CD1c-positive myeloid dendritic cell (primary cell): ENCODE measurements at regions not wholly inside any gene's neighbourhood (a gene's known extent, or its start where the extent isn't known, plus 50 kb on each side); places are given as distances from the start of the nearest gene placed in this dataset.

Source experiments
- DNase-seq: peaks from one replicate; pipeline ENCODE4 v3.0.0-alpha.2; 2016; ENCODE audit errors: extremely low spot score

DNA sequence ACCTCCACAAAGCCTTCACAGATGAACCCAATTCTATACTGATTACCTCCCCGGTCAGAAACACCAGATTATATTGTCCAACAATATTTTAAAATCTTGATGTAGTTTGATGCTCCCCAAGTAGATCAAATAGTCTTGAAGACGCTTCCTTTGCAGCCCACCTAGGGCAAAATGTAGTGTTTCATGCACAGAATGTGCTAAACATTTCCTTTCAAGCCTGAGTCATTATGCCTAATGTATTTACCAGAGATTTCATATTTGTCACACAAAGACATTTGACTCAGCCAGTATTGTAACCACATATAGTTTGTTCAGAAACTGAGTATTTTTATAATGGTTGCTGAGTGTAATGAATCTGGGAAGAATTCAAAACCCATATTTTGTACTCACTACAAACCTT lies 1396.8 kb downstream of the LRRC4C start:
- no peak for DNase-seq

DNA sequence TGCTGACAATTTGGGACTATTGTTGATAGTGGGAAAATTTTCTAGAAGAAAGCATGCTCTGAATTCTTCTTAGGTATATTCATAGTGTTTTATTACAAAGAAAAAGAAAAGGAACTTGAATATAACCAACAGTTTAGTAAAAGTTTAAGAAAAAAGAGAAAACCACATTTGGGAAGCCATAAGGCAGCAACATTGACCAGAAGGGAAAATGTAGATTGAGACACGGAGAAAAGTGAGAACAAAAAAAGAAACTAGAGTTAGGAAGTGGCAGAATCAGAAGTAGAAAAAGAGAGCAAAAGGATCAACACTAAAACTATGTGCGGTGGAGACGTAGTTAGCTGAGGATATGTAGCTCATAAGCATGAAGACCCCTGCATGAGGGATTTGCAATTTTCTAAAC lies 1398.2 kb downstream of the LRRC4C start:
- DNase-seq, result no peak

DNA sequence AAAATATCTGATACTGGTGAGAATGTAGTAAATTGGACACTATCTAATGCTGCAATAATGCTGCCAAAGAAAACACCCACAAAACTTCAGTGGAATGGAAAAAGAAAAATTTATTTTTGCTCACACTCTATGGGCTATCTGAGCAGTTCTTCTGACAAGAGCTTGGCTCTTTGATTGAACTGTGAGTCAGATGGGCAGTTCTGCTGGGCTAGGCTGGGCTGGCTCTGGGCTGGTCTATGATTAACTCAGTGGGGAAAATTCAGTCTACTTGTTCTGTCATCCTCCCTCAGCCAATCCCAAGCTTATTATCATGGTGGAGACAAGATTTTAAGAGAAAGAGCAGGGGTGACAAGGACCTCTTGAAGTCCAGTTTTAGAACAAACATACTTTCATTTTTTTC lies 1404.8 kb downstream of the LRRC4C start:
- DNase-seq, result no peak

DNA sequence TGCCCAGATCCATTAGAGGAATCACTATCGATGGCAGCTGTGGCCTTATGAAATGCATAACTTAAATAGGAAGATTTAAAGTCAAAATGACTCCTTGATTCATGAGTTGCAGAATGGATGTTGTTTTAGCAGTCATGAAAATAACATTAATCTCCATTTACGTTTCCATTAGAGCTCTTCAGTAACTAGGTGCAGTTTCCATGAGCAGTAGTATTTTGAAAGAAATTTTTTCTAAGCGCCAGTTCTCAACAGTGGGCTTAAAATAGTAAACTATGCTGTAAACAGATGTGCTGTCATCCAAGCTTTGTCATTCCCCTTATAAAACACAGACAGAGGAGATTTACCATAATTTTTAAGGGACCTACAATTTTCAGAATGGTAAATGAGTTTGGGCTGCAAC lies 1414.1 kb downstream of the LRRC4C start:
- DNase-seq, result no peak

DNA sequence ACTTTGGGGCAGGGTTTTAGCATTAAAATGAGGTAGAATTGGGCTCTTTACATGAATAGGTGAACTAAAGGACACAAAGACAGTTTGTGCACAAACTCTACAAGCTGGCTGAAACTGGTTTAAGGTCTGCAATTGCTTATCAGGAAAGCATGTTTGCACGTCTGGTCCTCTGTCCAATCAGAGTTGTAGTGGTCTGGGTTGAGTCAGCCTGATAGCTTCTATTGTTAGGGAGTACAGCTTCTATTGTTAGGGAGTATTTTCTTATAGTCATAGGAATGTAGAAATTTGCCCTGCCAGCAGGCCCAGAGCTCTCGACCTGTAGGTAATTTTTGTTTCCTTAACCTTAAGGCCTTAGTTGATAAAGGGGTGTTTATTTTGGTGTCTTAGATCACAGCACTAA lies 1422.4 kb downstream of the LRRC4C start:
- DNase-seq, result no peak

DNA sequence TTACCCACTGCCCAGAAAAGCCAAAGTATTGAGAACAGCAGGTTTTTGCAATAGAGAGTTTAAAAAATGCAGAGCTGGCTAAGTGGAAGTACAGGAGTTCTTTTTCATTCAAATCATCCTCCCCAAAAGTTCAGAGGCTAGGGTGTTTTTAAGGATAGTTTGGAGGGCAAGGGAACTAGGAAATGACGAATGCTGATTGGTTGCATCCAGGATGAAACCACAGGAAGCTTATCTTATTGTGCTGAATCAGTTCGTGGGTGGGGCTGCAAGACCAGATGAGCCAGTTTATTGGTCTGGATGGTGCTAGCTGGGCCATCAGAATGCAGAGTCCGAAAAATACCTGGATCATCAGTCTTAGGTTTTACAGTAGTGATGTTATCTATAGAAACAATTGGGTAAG lies 1427.1 kb downstream of the LRRC4C start:
- DNase-seq, result no peak

DNA sequence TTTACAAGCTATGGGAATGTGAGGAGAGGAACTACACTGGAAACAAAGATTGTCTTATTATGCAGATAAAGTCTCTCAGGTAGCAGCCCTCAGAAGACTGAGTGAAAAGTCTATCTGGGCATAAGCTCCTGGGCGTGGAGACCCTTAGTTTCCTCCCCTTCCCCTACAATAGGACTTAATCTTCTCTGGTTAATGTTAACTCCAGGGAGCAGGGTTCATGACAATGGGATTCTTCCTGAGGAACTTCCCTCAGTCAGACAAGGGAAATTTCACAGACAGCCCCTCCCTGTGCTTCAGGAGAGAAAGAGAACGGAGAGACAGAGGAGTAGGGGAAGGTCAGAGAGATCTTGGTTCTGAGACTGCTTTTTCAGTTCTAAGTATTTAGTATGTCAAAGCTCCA lies 1428.6 kb downstream of the LRRC4C start:
- no peak for DNase-seq

DNA sequence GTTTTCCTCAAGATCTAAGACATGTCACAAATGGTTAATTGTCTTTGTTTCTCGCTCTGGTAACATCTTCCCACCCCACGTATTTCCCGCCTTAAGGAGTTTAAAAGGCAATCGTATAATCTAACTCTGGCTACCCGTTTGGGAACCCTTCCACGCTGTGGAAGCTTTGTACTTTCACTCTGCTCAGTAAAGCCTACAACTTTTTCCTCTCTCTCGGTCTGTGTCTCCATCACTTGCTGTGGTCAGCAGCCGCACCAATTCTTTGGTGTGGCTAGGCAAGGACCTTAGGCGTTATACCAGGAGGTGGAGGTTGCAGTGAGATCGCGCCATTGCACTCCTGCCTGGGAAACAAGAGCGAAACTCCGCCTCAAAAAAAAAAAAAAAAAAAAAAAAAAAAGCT lies 1430.1 kb downstream of the LRRC4C start:
- no peak for DNase-seq

DNA sequence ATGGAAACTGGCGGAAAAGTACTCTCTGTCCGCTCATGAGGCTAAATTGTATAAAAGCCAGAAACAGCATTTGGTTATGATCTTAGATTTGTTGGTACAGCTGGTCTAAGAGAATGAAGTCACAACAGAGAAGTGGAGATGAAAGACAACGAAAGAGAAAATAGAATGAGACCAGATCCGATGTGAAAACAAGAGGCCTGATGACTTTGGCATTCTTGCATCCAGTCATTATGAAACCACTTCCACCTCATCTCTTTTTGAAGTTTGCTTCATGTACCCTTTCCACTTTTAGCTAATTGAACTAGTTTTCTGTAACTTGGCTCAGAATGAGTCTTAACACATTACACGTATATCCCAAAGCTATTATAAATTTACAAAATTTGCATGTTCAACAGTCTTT lies 1431.7 kb downstream of the LRRC4C start:
- DNase-seq, result no peak

DNA sequence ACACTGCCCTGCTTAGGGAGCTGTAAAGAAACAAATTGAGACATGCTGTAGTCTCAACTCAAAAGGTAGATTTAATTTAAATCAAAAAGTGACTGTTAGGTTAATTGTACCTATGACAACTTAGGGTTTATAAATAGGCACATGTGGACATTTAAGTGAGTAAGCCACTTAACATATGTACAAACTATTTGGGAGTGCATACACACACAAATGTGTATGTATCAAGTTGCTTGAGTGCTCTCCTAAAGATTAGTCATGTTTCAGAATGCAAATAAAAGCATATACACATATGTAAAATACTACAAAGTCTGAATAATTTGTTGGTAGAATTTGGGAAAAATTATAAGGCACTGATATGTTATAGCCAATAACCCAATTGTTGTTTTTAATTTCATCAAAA lies 1435.7 kb downstream of the LRRC4C start:
- no peak for DNase-seq

DNA sequence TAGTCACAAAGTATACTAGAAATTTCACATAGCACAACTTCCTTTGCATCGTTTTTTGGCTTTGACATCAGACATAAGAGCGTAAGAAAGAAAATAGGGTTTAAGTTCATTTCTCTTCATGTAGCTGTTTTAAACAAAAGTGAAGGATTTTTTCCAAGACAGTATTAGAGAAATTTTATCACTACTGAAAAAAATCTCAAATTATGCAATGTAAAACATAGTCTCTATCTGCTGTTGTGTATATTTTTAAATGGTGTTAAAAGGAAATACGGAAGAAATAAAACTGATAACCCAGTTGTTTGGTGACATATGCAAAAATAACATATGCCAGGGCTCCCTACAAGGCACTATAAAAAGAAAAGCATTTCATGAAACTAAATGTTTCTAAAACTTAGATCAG lies 1449.4 kb downstream of the LRRC4C start:
- no peak for DNase-seq

DNA sequence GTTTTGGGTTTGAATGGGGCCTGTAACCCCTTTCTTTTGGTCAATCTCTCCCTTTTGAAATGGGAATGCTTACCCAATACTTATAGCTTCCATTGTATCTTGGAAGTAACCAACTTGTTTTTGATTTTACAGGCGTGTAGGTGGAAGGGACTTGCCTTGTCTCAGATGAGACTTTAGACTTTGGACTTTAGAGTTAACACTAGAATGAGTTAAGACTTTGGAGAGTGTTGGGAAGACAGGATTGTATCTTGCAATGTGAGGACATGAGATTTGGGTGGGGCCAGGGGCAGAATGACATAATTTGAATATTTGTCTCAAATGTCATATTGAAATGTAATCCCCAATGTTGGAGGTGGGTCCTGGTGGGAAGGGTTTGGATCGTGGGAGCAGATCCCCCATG lies 1466.9 kb downstream of the LRRC4C start:
- DNase-seq, result no peak

DNA sequence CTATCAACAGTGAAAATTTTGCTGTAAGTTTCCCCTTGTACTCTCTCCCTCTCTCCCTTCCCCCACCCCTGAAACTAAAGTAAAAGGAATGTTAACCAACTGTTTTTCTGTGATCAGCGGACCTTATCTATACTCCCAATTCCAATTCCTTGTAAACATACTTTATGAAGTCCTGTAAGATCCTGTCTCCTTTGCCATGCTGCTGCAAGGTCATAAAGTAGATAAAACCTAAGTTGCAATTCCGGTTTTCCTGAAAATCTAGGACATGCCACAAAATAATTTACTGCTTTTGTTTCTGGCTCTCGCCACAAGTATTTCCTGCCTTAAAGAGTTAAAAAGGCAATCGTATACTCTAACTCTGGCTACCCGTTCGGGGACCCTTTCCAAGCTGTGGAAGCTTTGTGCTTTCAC lies 1469.0 kb downstream of the LRRC4C start:
- no peak for DNase-seq

DNA sequence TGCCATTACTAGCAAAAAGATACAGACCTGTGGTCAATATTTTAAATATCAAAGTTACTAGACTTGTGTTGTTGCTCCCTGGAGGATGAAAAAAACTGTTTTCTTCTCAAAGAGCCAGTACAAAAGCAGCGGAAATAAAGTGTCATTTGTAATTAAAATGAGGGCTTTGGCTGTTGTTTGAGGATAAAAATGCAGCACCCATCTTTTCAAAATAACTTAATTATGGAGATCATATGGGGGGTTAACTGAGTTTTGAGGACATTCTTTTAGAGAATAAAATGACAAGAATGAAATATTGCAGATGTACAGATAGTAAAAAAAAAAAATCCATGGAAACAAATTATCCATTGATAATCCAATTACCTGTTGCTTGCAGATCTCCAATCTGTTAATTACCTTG lies 1484.4 kb downstream of the LRRC4C start:
- no peak for DNase-seq

DNA sequence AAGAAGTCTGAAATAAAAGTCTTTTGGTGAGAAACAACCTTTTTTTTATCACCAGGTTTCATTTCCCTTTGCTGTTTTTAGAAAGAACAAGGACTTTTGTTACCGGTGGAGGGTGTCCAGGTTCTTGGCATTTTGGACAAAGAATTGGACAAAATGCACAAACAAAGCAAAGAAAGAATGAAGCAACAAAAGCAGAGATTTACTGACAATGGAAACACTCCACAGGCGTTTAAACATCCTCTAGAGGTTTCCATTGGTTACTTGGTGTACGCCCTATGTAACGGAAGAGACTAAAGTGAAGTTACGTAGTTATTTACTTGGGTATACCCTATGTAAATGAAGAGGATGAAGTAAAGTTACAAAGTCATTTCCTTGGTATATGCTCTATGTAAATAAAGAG lies 1487.0 kb downstream of the LRRC4C start:
- DNase-seq, result no peak

DNA sequence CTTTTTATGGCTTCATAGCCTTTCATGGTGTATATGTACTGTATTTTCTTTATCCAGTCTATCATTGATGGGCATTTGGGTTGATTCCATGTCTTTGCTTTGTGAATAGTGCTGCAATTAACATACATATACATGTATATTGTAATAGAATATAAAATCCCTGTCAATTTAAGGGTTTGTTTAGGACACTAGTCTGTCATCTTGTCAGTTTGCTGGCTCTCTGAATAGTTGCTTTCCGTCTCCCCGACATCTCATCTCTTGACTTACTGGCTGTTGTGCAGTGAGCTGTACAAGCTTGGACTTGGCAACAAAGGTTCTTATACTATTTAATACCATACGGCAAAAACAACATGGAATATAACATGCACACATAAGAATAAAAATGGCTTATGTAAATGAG lies 1487.5 kb downstream of the LRRC4C start:
- no peak for DNase-seq

DNA sequence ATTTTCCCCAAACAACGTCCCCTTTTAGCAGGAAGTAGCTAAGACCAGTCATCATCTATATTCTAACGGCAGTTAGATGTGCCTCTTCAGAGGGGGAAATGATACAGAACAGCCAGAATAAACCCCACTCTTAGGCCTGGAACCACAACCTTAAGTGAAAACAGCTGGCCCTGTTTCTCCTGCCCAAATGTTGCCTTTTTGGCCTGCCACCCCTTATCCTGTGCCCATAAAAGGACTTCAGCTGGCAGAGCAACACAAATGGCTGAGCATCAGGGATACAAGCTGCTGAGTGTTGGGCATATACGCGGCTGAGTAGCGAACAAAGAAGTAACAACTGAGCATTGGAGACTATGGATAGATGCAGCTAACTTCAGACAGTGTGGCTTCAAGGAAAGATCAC lies 1491.4 kb downstream of the LRRC4C start:
- DNase-seq, result no peak

DNA sequence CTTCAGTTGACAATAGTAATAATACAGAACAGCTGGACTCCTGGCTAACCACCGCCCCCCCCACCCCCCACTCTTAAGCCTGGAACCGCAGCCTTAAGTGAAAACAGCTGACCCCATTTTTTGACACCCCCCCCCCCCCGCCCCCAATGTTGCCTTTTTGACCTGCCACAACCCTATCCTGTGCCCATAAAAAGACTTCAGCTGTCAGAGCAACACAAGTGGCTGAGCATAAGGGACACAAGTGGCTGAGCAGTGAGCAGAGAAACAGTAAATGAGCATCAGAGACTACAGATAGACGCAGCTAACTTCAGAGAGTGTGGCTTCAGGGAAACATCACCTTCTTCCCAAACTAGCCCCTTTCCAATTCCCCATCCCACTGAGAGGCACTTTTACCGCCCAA lies 1493.8 kb downstream of the LRRC4C start:
- no peak for DNase-seq

DNA sequence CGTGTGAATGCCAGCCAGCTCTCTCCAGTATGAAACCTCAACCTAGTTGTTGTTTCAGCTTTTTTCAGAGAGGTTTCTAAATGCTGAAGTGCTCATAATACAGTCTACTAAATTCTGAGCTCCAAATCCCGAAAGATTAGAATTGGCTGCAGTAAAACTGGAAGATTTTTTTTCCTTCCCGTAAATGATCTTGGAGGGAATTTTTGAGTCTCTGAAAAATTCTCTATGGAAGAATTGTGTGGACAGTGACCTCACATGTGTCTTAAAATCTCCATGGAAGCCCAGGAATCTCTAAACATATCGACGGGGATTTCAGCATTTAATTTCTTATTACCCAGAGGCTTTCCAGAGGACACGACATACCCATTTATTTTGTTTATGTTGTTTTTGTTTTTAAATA lies 1499.2 kb downstream of the LRRC4C start:
- DNase-seq, result no peak

DNA sequence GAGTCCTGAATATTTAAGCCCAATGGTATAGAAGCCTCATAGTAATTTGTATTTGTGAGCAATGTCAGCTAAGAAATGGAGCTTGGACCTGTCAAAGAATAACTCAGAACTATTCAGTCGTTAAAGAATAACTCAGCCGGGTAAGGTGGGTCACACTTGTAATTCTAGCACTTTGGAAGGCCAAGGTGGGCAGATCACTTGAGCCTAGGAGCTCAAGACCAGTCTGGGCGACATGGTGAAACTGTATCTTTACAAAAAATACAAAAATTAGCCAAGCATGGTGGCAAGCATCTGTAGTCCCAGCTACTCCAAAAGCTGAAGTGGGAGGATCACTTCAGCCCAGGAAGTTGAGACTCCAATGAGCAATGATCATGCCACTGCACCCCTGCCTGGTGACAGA lies 1526.5 kb downstream of the LRRC4C start:
- no peak for DNase-seq

DNA sequence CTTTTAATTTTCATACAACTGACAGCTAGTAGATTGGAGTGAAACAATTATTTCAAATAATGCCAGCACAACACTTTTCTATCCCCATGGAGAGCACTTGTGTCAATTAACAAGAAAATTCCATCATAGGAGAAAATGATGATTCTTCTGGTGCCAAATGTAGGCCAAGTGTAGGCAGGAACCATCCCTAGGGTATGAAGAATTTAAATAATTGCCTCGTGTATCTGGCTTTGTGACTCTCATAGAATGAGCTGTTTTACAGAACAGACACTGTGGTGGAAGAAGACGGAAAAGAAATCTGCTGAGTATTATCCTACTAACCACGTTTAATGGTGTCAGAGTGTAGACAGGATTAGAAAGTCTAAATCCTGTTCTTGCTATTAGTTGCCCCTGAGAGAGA lies 1542.2 kb downstream of the LRRC4C start:
- DNase-seq, result no peak

DNA sequence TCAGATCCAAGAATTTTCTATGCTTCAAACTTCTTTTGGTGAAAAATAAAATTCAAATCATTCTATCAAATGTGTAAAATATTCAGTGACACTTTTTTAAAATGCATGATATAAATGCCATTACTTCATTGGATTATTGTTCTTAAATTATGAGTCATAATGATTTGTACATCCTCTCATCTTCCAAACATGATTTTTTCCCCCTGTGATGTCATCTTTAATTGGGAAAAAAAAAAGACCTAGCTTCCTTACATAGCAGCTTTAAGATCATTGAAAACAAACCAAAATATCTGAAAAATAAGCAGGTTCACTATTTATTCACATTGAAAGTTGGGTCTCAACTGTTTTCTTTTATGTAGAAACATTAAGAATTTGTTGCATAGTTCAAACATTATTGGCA lies 1549.4 kb downstream of the LRRC4C start:
- no peak for DNase-seq

DNA sequence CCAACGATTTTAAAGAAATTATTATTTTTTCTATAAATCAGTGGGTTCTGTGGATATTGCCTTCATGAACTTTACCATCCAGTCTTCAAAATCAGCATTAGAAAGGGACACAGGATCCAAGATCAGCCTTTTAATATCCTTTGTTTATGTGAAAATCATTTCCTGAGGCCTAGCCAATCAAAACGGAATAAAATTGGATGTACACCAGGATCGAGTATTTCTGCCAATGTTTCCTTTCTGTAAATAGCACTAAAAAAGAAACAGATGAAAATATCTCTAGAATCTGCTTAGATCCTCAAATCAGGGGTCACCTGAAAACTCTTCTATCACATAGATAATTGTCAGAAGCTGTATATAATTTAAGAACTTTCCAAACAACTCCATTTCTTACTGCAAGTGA lies 1598.5 kb downstream of the LRRC4C start:
- no peak for DNase-seq

DNA sequence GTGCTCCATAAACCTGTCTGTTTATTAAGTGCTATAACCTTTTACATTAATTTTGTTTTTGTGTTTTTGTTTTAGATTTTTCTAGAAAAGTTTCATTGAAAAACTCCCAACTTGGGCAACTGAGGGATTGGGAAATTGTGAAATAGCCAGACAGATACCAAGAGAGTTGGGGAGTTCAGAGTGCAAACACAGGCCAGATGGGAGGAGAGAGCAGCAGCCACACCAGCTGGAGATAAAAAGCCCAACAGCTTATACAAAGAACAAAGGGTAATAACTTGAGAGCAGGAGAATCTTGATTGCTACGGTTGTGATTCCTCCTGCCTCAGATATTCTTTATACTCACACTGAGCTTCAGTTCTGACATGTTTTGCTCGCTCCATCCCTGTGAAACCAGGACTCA lies 1642.2 kb downstream of the LRRC4C start:
- DNase-seq, result no peak

DNA sequence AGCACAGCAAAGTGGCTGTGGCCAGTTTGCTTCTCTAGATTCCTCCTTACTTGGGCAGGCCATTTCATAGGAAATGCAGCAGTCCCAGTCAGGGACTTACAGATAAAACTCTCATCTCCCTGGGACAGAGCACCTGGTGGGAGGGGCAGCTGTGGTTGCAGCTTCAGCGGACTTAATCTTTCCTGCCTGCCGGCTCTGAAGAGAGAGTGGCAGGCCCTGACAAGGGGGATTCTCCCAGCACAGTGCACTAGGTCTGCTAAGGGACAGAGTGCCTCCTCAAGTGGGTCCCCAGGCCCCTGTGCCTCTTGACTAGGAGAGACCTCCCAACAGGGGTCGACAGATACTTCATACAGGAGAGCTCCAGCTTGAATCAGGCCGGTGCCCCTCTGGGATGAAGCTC lies 1649.1 kb downstream of the LRRC4C start:
- no peak for DNase-seq
